SK-N-SH treated with all-trans-retinoic acid at 6 μM for 48 hours (cell line): ENCODE measurements at regions not wholly inside any gene's neighbourhood (a gene's known extent, or its start where the extent isn't known, plus 50 kb on each side); places are given as distances from the start of the nearest gene placed in this dataset.

Experiments used
- ATAC-seq: fragments of 200-7000 bp; cut with Tn5 transposase; 3 replicates; pipeline ENCODE4 v1.9.1; 2020; ENCODE audit warnings: mild to moderate bottlenecking, moderate library complexity
- ARNTL ChIP-seq: fragments of 450-650 bp; formaldehyde crosslinking; IDR thresholded peaks from 2 replicates; pipeline ENCODE4 v1.5.0; 2020; ENCODE audit warnings: low read depth, mild to moderate bottlenecking, moderate library complexity, borderline replicate concordance
- BACH2 ChIP-seq: fragments of 250-450 bp; sonication (Bioruptor Pico); IDR thresholded peaks from 2 replicates; pipeline ENCODE4 v1.9.0; 2021; ENCODE audit warnings: mild to moderate bottlenecking, borderline replicate concordance
- CREB5 ChIP-seq: fragments of 250-450 bp; sonication (Bioruptor Pico); IDR thresholded peaks from 2 replicates; pipeline ENCODE4 v1.5.1; 2020; ENCODE audit warnings: low read depth, mild to moderate bottlenecking, moderate library complexity
- CSDC2 ChIP-seq: fragments of 250-450 bp; sonication (Bioruptor Pico); IDR thresholded peaks from 2 replicates; pipeline ENCODE4 v1.5.0; 2020; ENCODE audit warnings: mild to moderate bottlenecking, moderate library complexity
- CSRNP3 ChIP-seq: fragments of 250-450 bp; sonication (Bioruptor Pico); IDR thresholded peaks from 2 replicates; pipeline ENCODE4 v1.5.1; 2021; ENCODE audit warnings: mild to moderate bottlenecking, moderate library complexity
- ESRRG ChIP-seq: fragments of 250-450 bp; sonication (Bioruptor Pico); IDR thresholded peaks from 2 replicates; pipeline ENCODE4 v1.6.1; 2021; ENCODE audit warnings: mild to moderate bottlenecking
- GLIS3 ChIP-seq: fragments of 250-450 bp; sonication (Bioruptor Pico); IDR thresholded peaks from 2 replicates; pipeline ENCODE4 v1.5.0; 2020; ENCODE audit warnings: mild to moderate bottlenecking, moderate library complexity
- OSR1 ChIP-seq: fragments of 250-450 bp; sonication (Bioruptor Pico); IDR thresholded peaks from 2 replicates; pipeline ENCODE4 v1.8.0; 2022; ENCODE audit warnings: moderate library complexity, mild to moderate bottlenecking, inconsistent platforms
- PPARA ChIP-seq: fragments of 250-450 bp; sonication (Bioruptor Pico); IDR thresholded peaks from 2 replicates; pipeline ENCODE4 v1.5.0; 2020; ENCODE audit warnings: mild to moderate bottlenecking, borderline replicate concordance
- SNAI2 ChIP-seq: fragments of 250-450 bp; sonication (Bioruptor Pico); IDR thresholded peaks from 2 replicates; pipeline ENCODE4 v1.5.0; 2020; ENCODE audit warnings: mild to moderate bottlenecking, moderate library complexity
- TCF4 ChIP-seq: fragments of 250-450 bp; sonication (Bioruptor Pico); IDR thresholded peaks from 2 replicates; pipeline ENCODE4 v1.8.0; 2021; ENCODE audit warnings: mild to moderate bottlenecking, moderate library complexity, borderline replicate concordance
- TOX ChIP-seq: fragments of 250-450 bp; sonication (Bioruptor Pico); IDR thresholded peaks from 2 replicates; pipeline ENCODE4 v1.8.0; 2021; ENCODE audit warnings: mild to moderate bottlenecking, moderate library complexity, borderline replicate concordance
- TSHZ2 ChIP-seq: fragments of 250-450 bp; sonication (Bioruptor Pico); IDR thresholded peaks from 2 replicates; pipeline ENCODE4 v1.5.0; 2020; ENCODE audit warnings: mild to moderate bottlenecking, moderate library complexity
- ZC3H10 ChIP-seq: fragments of 250-450 bp; sonication (Bioruptor Pico); IDR thresholded peaks from 2 replicates; pipeline ENCODE4 v1.5.1; 2021; ENCODE audit warnings: mild to moderate bottlenecking, moderate library complexity
- ZFP3 ChIP-seq: fragments of 250-450 bp; sonication (Bioruptor Pico); IDR thresholded peaks from 2 replicates; pipeline ENCODE4 v1.5.0; 2020; ENCODE audit warnings: mild to moderate bottlenecking, moderate library complexity
- ZFP30 ChIP-seq: fragments of 450-650 bp; formaldehyde crosslinking; IDR thresholded peaks from 2 replicates; pipeline ENCODE4 v1.5.0; 2022; ENCODE audit warnings: mild to moderate bottlenecking, moderate library complexity
- ZNF565 ChIP-seq: fragments of 450-650 bp; formaldehyde crosslinking; conservative IDR thresholded peaks from 2 replicates; pipeline ENCODE4 v1.5.0; 2020; ENCODE audit warnings: low read depth, mild to moderate bottlenecking, moderate library complexity
- ZNF70 ChIP-seq: fragments of 450-650 bp; formaldehyde crosslinking; IDR thresholded peaks from 2 replicates; pipeline ENCODE4 v1.5.0; 2020; ENCODE audit warnings: mild to moderate bottlenecking, moderate library complexity
- ZNF8 ChIP-seq: fragments of 450-650 bp; formaldehyde crosslinking; IDR thresholded peaks from 2 replicates; pipeline ENCODE4 v1.5.0; 2020; ENCODE audit warnings: mild to moderate bottlenecking, moderate library complexity

GRCh38 chr18:22084547-22084946 is 84.8 kb upstream of the GATA6 start:
- ATAC-seq = no peak

GRCh38 chr18:22086973-22087372 is 82.4 kb upstream of the GATA6 start:
- TF ChIP-seq TOX (no peak), ZFP3 (CRISPR knock-in tag) (no peak), ESRRG (no peak), ARNTL (no peak), SNAI2 (CRISPR knock-in tag) (no peak), ZNF8 (CRISPR knock-in tag) (no peak), ZNF565 (CRISPR knock-in tag) (no peak), TCF4 (CRISPR knock-in tag) (no peak), CSRNP3 (no peak), TSHZ2 (CRISPR knock-in tag) (no peak), ZNF70 (no peak), ZC3H10 (CRISPR knock-in tag) (no peak), ZFP30 (CRISPR knock-in tag) (no peak), CSDC2 (CRISPR knock-in tag) (no peak), CREB5 (CRISPR knock-in tag) (no peak), GLIS3 (CRISPR knock-in tag) (no peak)
- TF ChIP-seq, all 23 proteins: peak for 0
- ATAC-seq = no peak

More at GRCh38 chr18:22084547-22084946, 84.8 kb upstream of the GATA6 start:
- no peak for TF ChIP-seq BACH2
- no peak for TF ChIP-seq ARNTL
- no peak for TF ChIP-seq PPARA (CRISPR knock-in tag)

- TF ChIP-seq OSR1 (CRISPR knock-in tag) (no peak), ZNF565 (CRISPR knock-in tag) (no peak), CSRNP3 (no peak), SNAI2 (CRISPR knock-in tag) (no peak), ZFP3 (CRISPR knock-in tag) (no peak), BACH2 (no peak), ZNF70 (no peak), TCF4 (CRISPR knock-in tag) (no peak), TSHZ2 (CRISPR knock-in tag) (no peak), TOX (no peak), CSDC2 (CRISPR knock-in tag) (no peak)
- no peak for ATAC-seq
Measured at GRCh38 chr18:22088029-22088428, 81.4 kb upstream of the GATA6 start.
